ENCODE measurements at regions not wholly inside any gene's neighbourhood (a gene's known extent, or its start where the extent isn't known, plus 50 kb on each side); places are given as distances from the start of the nearest gene placed in this dataset.

GRCh38 chr9:19701991-19702390, 86.8 kb downstream of the SLC24A2 start:
- TF ChIP-seq POLR2A (IDR thresholded peaks at IDR 0.05): no peak
- TF ChIP-seq, protein P1, sequence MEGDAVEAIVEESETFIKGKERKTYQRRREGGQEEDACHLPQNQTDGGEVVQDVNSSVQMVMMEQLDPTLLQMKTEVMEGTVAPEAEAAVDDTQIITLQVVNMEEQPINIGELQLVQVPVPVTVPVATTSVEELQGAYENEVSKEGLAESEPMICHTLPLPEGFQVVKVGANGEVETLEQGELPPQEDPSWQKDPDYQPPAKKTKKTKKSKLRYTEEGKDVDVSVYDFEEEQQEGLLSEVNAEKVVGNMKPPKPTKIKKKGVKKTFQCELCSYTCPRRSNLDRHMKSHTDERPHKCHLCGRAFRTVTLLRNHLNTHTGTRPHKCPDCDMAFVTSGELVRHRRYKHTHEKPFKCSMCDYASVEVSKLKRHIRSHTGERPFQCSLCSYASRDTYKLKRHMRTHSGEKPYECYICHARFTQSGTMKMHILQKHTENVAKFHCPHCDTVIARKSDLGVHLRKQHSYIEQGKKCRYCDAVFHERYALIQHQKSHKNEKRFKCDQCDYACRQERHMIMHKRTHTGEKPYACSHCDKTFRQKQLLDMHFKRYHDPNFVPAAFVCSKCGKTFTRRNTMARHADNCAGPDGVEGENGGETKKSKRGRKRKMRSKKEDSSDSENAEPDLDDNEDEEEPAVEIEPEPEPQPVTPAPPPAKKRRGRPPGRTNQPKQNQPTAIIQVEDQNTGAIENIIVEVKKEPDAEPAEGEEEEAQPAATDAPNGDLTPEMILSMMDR (IDR thresholded peaks at IDR 0.05): no peak
- no peak for TF ChIP-seq POLR2AphosphoS5 (IDR thresholded peaks at IDR 0.05)
- Histone ChIP-seq H3K4me1 (replicated peaks) (no peaks in the 10 kb centered on the region), H3K27ac (no peak overlapping the region), H3K27me3 (replicated peaks; ENCODE audit: insufficient read depth) (no peaks in the 10 kb centered on the region), H3K36me3 (no peaks in the 10 kb centered on the region), H3K9me3 (no peaks in the 10 kb centered on the region), H3K4me3 (no peak overlapping the region)
- WGBS: 25% methylated on average over 2 of the region's 2 CpGs
- no peak for DNase-seq (ENCODE audit: low spot score)
- intact Hi-C loops (cut with DNase I): no loop called here

- Histone ChIP-seq H3K27ac (no peak overlapping the region), H3K4me3 (no peak overlapping the region), H3K9me3 (no peaks in the 10 kb centered on the region), H3K4me1 (replicated peaks) (no peaks in the 10 kb centered on the region), H3K36me3 (no peaks in the 10 kb centered on the region), H3K27me3 (replicated peaks; ENCODE audit: insufficient read depth) (no peaks in the 10 kb centered on the region)
- no peak for DNase-seq (ENCODE audit: low spot score)
- WGBS: 93% methylated on average over 6 of the region's 6 CpGs
- intact Hi-C loops (cut with DNase I): no loop called here
- TF ChIP-seq, protein P1 (IDR thresholded peaks at IDR 0.05): no peak
- TF ChIP-seq POLR2AphosphoS5 (IDR thresholded peaks at IDR 0.05) (no peak), POLR2A (IDR thresholded peaks at IDR 0.05) (no peak)
These were observed 87.6 kb downstream of the SLC24A2 start for GRCh38 chr9:19701274-19701673.

DNA sequence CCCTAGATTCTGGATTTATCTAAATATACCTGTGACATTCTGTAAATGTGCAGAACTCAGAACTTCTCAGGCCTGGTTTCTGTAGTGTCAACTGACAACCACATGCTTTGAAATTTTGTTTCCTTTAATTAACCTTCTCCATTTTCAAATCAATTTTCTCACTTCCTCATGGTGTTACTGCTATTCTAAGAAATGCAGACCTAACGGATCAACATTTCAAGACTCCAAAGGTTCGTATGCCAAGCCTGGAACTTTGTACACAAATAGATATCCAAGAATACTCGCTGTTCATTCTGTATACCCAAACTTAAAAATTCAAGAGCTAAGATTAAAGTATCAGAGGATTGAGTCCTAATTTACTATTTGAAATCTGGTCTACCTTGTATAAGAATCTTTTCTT, 88.1 kb downstream of the SLC24A2 start:
- H3K4me1 ChIP-seq (replicated peaks): no peaks in the 10 kb centered on the region
- no peak for TF ChIP-seq POLR2A (IDR thresholded peaks at IDR 0.05)
- TF ChIP-seq, protein P1 (IDR thresholded peaks at IDR 0.05): no peak
- TF ChIP-seq POLR2AphosphoS5 (IDR thresholded peaks at IDR 0.05): no peak
- no peaks in the 10 kb centered on the region for H3K9me3 ChIP-seq
- 73% methylated on average over 3 of the region's 3 CpGs for WGBS
- DNase-seq (ENCODE audit: low spot score): no peak
- H3K27ac ChIP-seq: no peak overlapping the region
- H3K36me3 ChIP-seq: no peaks in the 10 kb centered on the region
- H3K4me3 ChIP-seq: no peak overlapping the region
- intact Hi-C loops (cut with DNase I): no loop called here
- no peaks in the 10 kb centered on the region for H3K27me3 ChIP-seq (replicated peaks; ENCODE audit: insufficient read depth)

DNA sequence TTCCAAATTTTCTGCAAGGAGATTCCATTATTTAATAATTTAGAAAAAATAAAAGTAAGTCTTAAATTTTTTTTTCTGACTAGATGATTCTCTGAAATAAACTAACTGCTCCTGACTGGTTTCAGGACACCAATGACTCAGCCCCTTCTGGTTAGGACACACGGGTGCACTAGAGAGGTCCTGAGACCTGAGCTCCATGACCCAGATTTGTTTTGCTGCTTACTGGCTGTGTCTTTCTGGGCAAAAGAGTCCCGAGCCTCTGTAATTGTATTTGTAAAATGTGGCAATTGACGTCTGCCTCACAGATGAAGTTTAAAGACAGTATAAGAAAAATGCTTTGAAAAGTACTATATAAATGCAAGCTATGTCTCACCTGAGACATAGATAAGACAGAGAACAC, 89.1 kb downstream of the SLC24A2 start:
- intact Hi-C loops (cut with DNase I): no loop called here
- Histone ChIP-seq H3K4me1 (replicated peaks) (no peaks in the 10 kb centered on the region), H3K27me3 (replicated peaks; ENCODE audit: insufficient read depth) (no peaks in the 10 kb centered on the region), H3K9me3 (no peaks in the 10 kb centered on the region), H3K36me3 (no peaks in the 10 kb centered on the region), H3K4me3 (no peak overlapping the region), H3K27ac (no peak overlapping the region)
- no peak for DNase-seq (ENCODE audit: low spot score)
- no peak for TF ChIP-seq POLR2A (IDR thresholded peaks at IDR 0.05)
- no peak for TF ChIP-seq POLR2AphosphoS5 (IDR thresholded peaks at IDR 0.05)
- TF ChIP-seq, protein P1 (IDR thresholded peaks at IDR 0.05): no peak
- 18% methylated on average over 3 of the region's 3 CpGs for WGBS

GRCh38 chr9:19698960-19699359, 89.9 kb downstream of the SLC24A2 start:
- no peak for DNase-seq (ENCODE audit: low spot score)
- intact Hi-C loops (cut with DNase I): no loop called here
- Histone ChIP-seq H3K9me3 (no peaks in the 10 kb centered on the region), H3K27me3 (replicated peaks; ENCODE audit: insufficient read depth) (no peaks in the 10 kb centered on the region), H3K4me1 (replicated peaks) (no peaks in the 10 kb centered on the region), H3K4me3 (no peak overlapping the region), H3K27ac (no peak overlapping the region), H3K36me3 (no peaks in the 10 kb centered on the region)
- TF ChIP-seq, protein P1 (IDR thresholded peaks at IDR 0.05): no peak
- TF ChIP-seq POLR2AphosphoS5 (IDR thresholded peaks at IDR 0.05): no peak
- no peak for TF ChIP-seq POLR2A (IDR thresholded peaks at IDR 0.05)
- WGBS: 22% methylated on average over 3 of the region's 3 CpGs

All from prostate gland (tissue), 2 donors.